Fibroblast of lung (primary cell): ENCODE measurements at regions not wholly inside any gene's neighbourhood (a gene's known extent, or its start where the extent isn't known, plus 50 kb on each side); places are given as distances from the start of the nearest gene placed in this dataset.
"Not testable (repeated sequence)": the region's sequence is repeated elsewhere in the genome, so short reads cannot be mapped to it uniquely, and the experiment has no call there.

Experiments used
- DNase-seq, 2 donors: peaks; one replicate each; pipeline versions ENCODE4 v3.0.0 to v3.0.0-alpha.2; 2010; ENCODE audit warnings: low read depth in 2 of 2
- H2AFZ ChIP-seq: 2 replicates; pipeline ENCODE4 v1.5.1; 2012; ENCODE audit warnings: low read length, control low read depth, inconsistent platforms
- H3K27ac ChIP-seq: 2 replicates; pipeline ENCODE4 v1.5.1; 2011; ENCODE audit warnings: low read length, control low read depth; ENCODE audit not compliant: insufficient read depth
- H3K27me3 ChIP-seq: 2 replicates; pipeline ENCODE4 v1.5.1; 2011; ENCODE audit warnings: mild to moderate bottlenecking, low read length; ENCODE audit not compliant: control insufficient read depth, insufficient read depth
- H3K36me3 ChIP-seq: 2 replicates; pipeline ENCODE4 v1.5.1; 2011; ENCODE audit warnings: low read length; ENCODE audit not compliant: control insufficient read depth, insufficient read depth
- H3K4me1 ChIP-seq: 2 replicates; pipeline ENCODE4 v1.5.1; 2011; ENCODE audit warnings: low read length; ENCODE audit not compliant: control insufficient read depth, insufficient read depth; ENCODE audit errors: extremely low read depth
- H3K4me2 ChIP-seq: 2 replicates; pipeline ENCODE4 v1.5.1; 2011; ENCODE audit warnings: low read length, control low read depth; ENCODE audit not compliant: insufficient read depth; ENCODE audit errors: extremely low read depth
- H3K4me3 ChIP-seq, 4 experiments: fragments of 200-600 bp in 1 of 4; sonication (generic) in 1 of 4; replicated peaks in 1 of 4; 2 replicates each; pipeline ENCODE4 v1.5.1; 2011 to 2016; ENCODE audit warnings: low read length in 4 of 4, low read depth in 3 of 4, mild to moderate bottlenecking in 3 of 4, control low read depth in 2 of 4, inconsistent platforms in 1 of 4, mixed read lengths in 1 of 4; ENCODE audit not compliant: insufficient read depth in 1 of 4; ENCODE audit errors: control extremely low read depth in 1 of 4
- H3K79me2 ChIP-seq: 2 replicates; pipeline ENCODE4 v1.5.1; 2012; ENCODE audit warnings: mild to moderate bottlenecking, low read length, inconsistent platforms; ENCODE audit not compliant: control insufficient read depth, insufficient read depth
- H3K9ac ChIP-seq: 2 replicates; pipeline ENCODE4 v1.5.1; 2011; ENCODE audit warnings: mild to moderate bottlenecking, low read length, control low read depth; ENCODE audit not compliant: insufficient read depth
- H3K9me3 ChIP-seq: 2 replicates; pipeline ENCODE4 v1.5.1; 2012; ENCODE audit warnings: low read depth, low read length; ENCODE audit not compliant: control insufficient read depth, insufficient read depth
- H4K20me1 ChIP-seq: 2 replicates; pipeline ENCODE4 v1.5.1; 2011; ENCODE audit warnings: low read length; ENCODE audit not compliant: control insufficient read depth, insufficient read depth; ENCODE audit errors: extremely low read depth
- EZH2 ChIP-seq: IDR thresholded peaks from 2 replicates; pipeline ENCODE4 v1.5.1; 2012; ENCODE audit warnings: low read length, control low read depth, mild to moderate bottlenecking; ENCODE audit errors: missing control alignments
- TF ChIP-seq, protein P1 (sequence below), 2 donors: IDR thresholded peaks in 1 of 2; conservative IDR thresholded peaks in 1 of 2; 1 replicate in 1 of 2; 2 replicates in 1 of 2; pipeline ENCODE4 v1.5.1; 2011 to 2012; ENCODE audit warnings: low read length in 2 of 2, control low read depth in 1 of 2, inconsistent platforms in 1 of 2, low read depth in 1 of 2, mild to moderate bottlenecking in 1 of 2

DNA sequence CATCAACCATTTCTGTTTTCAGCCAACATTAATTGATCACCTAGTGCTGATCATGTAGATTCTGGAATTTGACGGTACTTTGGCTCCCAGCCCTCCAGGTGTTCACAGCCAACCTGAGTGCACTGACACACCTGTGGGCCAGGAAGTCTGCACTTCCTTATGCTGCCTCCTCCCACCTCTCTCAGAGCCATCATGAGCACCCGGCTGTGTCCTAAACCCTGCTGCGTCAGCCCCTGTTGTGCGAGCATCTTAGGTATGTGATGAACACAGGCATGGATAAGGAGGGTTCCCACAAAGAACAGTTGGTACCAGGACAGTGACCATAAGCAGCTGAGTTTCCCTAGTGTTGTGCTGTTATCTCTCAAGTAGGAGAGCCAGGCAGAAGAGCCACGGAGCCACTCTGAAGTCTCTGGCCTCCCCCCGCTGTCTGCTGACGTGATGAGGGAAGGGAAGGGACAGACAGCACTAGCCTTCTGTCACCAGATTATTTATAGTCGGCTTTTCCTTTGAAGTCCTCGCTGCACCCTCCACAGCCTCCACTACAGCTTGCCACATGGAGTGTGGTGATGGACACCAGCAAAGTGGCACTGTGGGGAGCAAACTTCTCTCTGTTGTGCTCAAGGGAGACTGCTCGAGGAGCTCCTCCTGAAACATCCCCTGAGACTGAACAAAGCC is 162.8 kb upstream of the ANKFN1 start:
- Histone ChIP-seq H3K9me3 (no peaks in the 10 kb centered on the region), H4K20me1 (no peaks in the 10 kb centered on the region), H3K9ac (no peak overlapping the region), H3K27me3 (no peaks in the 10 kb centered on the region), H3K36me3 (no peaks in the 10 kb centered on the region), H3K4me2 (no peak overlapping the region), H3K4me1 (no peaks in the 10 kb centered on the region), H3K27ac (no peak overlapping the region), H2AFZ (no peak overlapping the region), H3K79me2 (no peaks in the 10 kb centered on the region), H3K4me3 (no peak overlapping the region)
- no peak for TF ChIP-seq EZH2
- TF ChIP-seq, protein P1, sequence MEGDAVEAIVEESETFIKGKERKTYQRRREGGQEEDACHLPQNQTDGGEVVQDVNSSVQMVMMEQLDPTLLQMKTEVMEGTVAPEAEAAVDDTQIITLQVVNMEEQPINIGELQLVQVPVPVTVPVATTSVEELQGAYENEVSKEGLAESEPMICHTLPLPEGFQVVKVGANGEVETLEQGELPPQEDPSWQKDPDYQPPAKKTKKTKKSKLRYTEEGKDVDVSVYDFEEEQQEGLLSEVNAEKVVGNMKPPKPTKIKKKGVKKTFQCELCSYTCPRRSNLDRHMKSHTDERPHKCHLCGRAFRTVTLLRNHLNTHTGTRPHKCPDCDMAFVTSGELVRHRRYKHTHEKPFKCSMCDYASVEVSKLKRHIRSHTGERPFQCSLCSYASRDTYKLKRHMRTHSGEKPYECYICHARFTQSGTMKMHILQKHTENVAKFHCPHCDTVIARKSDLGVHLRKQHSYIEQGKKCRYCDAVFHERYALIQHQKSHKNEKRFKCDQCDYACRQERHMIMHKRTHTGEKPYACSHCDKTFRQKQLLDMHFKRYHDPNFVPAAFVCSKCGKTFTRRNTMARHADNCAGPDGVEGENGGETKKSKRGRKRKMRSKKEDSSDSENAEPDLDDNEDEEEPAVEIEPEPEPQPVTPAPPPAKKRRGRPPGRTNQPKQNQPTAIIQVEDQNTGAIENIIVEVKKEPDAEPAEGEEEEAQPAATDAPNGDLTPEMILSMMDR (conservative IDR thresholded peaks at IDR 0.05 in 1 of 2, IDR thresholded peaks at IDR 0.05 in 1 of 2; ENCODE audit: low read depth in 1 of 2, low read length in 2 of 2) = no peak
- DNase-seq = no peak

DNA sequence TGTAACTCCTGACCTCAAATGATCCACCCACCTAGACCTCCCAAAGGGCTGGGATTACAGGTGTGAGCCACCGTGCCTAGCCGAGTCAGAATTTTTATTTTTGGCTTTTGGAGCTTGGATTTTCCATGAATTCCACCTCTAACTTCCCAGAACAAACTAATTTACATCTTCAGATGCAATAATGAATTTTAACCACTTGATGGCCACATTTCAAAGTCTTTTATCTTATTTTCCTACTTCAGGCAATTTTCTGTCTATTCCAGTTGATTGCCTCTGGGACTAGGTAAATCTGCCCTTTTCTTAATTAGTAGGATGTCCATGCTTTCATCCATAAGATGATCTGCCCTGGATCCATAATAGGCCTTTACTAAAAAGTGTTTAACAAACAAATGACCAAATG is 156.4 kb upstream of the ANKFN1 start:
- Histone ChIP-seq H3K4me2 (no peak overlapping the region), H3K27ac (no peak overlapping the region), H2AFZ (no peak overlapping the region), H3K9me3 (no peaks in the 10 kb centered on the region), H3K9ac (no peak overlapping the region), H4K20me1 (no peaks in the 10 kb centered on the region), H3K36me3 (no peaks in the 10 kb centered on the region), H3K4me3 (no peak overlapping the region), H3K4me1 (no peaks in the 10 kb centered on the region), H3K79me2 (no peaks in the 10 kb centered on the region), H3K27me3 (no peaks in the 10 kb centered on the region)
- peak in 1 of 2 donors; percentile 1 for DNase-seq
- TF ChIP-seq EZH2 = no peak
- TF ChIP-seq, protein P1 (conservative IDR thresholded peaks at IDR 0.05 in 1 of 2, IDR thresholded peaks at IDR 0.05 in 1 of 2; ENCODE audit: low read depth in 1 of 2, low read length in 2 of 2) = no peak

DNA sequence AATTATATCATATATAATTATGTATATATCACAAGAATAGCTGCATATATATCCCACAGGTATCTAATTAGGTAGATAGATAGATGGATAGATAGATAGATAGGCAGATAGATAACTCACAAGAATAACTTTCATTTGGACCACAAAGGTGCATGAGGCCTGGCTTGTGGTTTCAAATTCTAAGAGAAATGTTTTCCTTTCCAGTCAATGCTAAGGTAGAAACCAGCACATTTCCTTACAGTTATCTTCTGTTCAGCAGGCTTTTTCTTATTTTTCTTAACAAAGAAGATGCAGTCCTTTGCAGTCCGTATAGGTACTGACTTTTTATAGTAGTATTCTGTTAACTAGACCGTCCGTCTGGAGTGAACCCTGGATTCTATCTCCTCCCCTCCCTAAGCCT is 152.9 kb upstream of the ANKFN1 start:
- no peak overlapping the region for H3K27ac ChIP-seq
- no peak overlapping the region for H3K9ac ChIP-seq
- H2AFZ ChIP-seq = no peak overlapping the region
- H3K27me3 ChIP-seq = no peaks in the 10 kb centered on the region
- H4K20me1 ChIP-seq = no peaks in the 10 kb centered on the region
- no peak overlapping the region for H3K4me2 ChIP-seq
- DNase-seq = no peak
- H3K79me2 ChIP-seq = no peaks in the 10 kb centered on the region
- no peaks in the 10 kb centered on the region for H3K36me3 ChIP-seq
- no peaks in the 10 kb centered on the region for H3K9me3 ChIP-seq
- TF ChIP-seq EZH2 = no peak
- no peak overlapping the region for H3K4me3 ChIP-seq
- H3K4me1 ChIP-seq = no peaks in the 10 kb centered on the region

DNA sequence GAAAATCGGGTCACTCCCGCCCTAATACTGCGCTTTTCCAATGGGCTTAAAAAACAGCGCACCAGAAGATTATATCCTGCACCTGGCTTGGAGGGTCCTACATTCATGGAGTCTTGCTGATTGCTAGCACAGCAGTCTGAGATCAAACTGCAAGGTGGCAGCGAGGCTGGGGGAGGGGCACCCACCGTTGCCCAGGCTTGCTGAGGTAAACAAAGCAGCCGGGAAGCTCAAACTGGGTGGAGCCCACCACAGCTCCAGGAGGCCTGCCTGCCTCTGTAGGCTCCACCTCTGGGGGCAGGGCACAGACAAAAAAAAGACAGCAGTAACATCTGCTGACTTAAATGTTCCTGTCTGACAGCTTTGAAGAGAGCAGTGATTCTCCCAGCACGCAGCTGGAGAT is 150.6 kb upstream of the ANKFN1 start:
- not testable (repeated sequence) for H4K20me1 ChIP-seq, DNase-seq, H3K79me2 ChIP-seq, H3K4me3 ChIP-seq, H2AFZ ChIP-seq, H3K27me3 ChIP-seq, H3K27ac ChIP-seq, H3K9me3 ChIP-seq, H3K36me3 ChIP-seq, H3K4me2 ChIP-seq, H3K9ac ChIP-seq, H3K4me1 ChIP-seq
